Muscle of back (tissue), 3 donors: ENCODE measurements at regions not wholly inside any gene's neighbourhood (a gene's known extent, or its start where the extent isn't known, plus 50 kb on each side); places are given as distances from the start of the nearest gene placed in this dataset.
"Not testable (repeated sequence)": the region's sequence is repeated elsewhere in the genome, so short reads cannot be mapped to it uniquely, and the experiment has no call there.

Experiments used
- DNase-seq, 3 donors: peaks; one replicate each; pipeline versions ENCODE4 v3.0.0 to v3.0.0-alpha.2; 2013

GRCh38 chr5:17034992-17035391 lies 98.9 kb upstream of the MYO10 start:
- not testable (repeated sequence) for DNase-seq

- no peak for DNase-seq
Observed at GRCh38 chr5:17037751-17038150, 101.7 kb upstream of the MYO10 start.

GRCh38 chr5:17039170-17039569 lies 103.1 kb upstream of the MYO10 start:
- no peak for DNase-seq

- DNase-seq: no peak
Observed at GRCh38 chr5:17042041-17042440, 106.0 kb upstream of the MYO10 start.

GRCh38 chr5:17046320-17046719 lies 110.2 kb upstream of the MYO10 start:
- DNase-seq: no peak

- DNase-seq: no peak
Observed at GRCh38 chr5:17050236-17050635, 114.1 kb upstream of the MYO10 start.

- DNase-seq: no peak
Observed at GRCh38 chr5:17054911-17055310, 118.8 kb upstream of the MYO10 start.

- DNase-seq: peak in 1 of 3 donors; percentile 63
Observed at GRCh38 chr5:17056141-17056631, 120.1 kb upstream of the MYO10 start.

GRCh38 chr5:17058438-17058837 lies 122.3 kb upstream of the MYO10 start:
- DNase-seq: no peak

- no peak for DNase-seq
Observed at GRCh38 chr5:17061973-17062470, 125.9 kb upstream of the MYO10 start.

- DNase-seq: not testable (repeated sequence)
Observed at GRCh38 chr5:17062741-17063140, 126.7 kb upstream of the MYO10 start.

- no peak for DNase-seq
Observed at GRCh38 chr5:17064241-17064640, 128.2 kb upstream of the MYO10 start.

GRCh38 chr5:17065458-17065857 lies 129.4 kb upstream of the MYO10 start:
- peak in 1 of 3 donors; percentile 48 for DNase-seq

GRCh38 chr5:17066026-17066425 lies 129.9 kb upstream of the MYO10 start:
- not testable (repeated sequence) for DNase-seq

GRCh38 chr5:17067657-17068392 lies 131.7 kb upstream of the MYO10 start:
- no peak for DNase-seq

- peak in 1 of 3 donors; percentile 52 for DNase-seq
Observed at GRCh38 chr5:17069995-17070511, 134.0 kb upstream of the MYO10 start.

GRCh38 chr5:17070647-17071046 lies 134.6 kb upstream of the MYO10 start:
- peak in 1 of 3 donors; percentile 31 for DNase-seq

- no peak for DNase-seq
Observed at GRCh38 chr5:17075236-17075635, 139.1 kb upstream of the MYO10 start.

GRCh38 chr5:17076272-17076671 lies 140.2 kb upstream of the MYO10 start:
- no peak for DNase-seq

GRCh38 chr5:17077440-17078233 lies 139.8 kb upstream of the BASP1 start:
- no peak for DNase-seq

- no peak for DNase-seq
Observed at GRCh38 chr5:17079562-17079961, 137.9 kb upstream of the BASP1 start.

- no peak for DNase-seq
Observed at GRCh38 chr5:17080361-17080760, 137.1 kb upstream of the BASP1 start.

- DNase-seq: peak in 1 of 3 donors; percentile 50
Observed at GRCh38 chr5:17081142-17081541, 136.3 kb upstream of the BASP1 start.
